NB4 (cell line): ENCODE measurements at regions not wholly inside any gene's neighbourhood (a gene's known extent, or its start where the extent isn't known, plus 50 kb on each side); places are given as distances from the start of the nearest gene placed in this dataset.

ENCODE experiments used
- MYC ChIP-seq: IDR thresholded peaks from 2 replicates; pipeline ENCODE4 v1.6.1; 2011; ENCODE audit warnings: low read depth, low read length
- POLR2A ChIP-seq: IDR thresholded peaks from 2 replicates; pipeline ENCODE4 v1.6.1; 2011; ENCODE audit warnings: mild to moderate bottlenecking; ENCODE audit not compliant: insufficient read length; ENCODE audit errors: extremely low read depth
- TF ChIP-seq, protein P1 (sequence below): IDR thresholded peaks from one replicate; pipeline ENCODE4 v1.5.1; 2012; ENCODE audit warnings: low read depth, low read length
- TF ChIP-seq, protein P2 (sequence below): IDR thresholded peaks from 2 replicates; pipeline ENCODE4 v1.6.1; 2011; ENCODE audit warnings: low read depth, low read length

DNA sequence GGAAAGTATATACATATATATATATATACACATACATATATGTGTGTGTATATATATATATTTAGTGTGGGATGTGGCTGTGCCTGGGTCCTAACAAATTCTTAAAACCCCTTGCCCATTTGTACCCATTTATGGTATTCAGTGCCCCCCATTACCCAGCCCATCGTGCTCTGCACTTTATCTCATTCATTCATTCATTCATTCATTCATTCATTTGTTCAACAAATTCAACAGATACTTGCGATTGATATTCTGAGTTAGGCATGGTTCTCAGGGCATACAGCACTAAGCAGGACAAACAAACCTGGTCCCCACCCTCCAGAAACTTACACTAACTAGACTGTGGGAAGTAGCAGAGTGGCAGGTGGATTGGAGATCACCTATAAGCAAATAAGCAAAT, 56.6 kb upstream of the LMO2 start:
- TF ChIP-seq, protein P1, sequence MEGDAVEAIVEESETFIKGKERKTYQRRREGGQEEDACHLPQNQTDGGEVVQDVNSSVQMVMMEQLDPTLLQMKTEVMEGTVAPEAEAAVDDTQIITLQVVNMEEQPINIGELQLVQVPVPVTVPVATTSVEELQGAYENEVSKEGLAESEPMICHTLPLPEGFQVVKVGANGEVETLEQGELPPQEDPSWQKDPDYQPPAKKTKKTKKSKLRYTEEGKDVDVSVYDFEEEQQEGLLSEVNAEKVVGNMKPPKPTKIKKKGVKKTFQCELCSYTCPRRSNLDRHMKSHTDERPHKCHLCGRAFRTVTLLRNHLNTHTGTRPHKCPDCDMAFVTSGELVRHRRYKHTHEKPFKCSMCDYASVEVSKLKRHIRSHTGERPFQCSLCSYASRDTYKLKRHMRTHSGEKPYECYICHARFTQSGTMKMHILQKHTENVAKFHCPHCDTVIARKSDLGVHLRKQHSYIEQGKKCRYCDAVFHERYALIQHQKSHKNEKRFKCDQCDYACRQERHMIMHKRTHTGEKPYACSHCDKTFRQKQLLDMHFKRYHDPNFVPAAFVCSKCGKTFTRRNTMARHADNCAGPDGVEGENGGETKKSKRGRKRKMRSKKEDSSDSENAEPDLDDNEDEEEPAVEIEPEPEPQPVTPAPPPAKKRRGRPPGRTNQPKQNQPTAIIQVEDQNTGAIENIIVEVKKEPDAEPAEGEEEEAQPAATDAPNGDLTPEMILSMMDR = no peak
- TF ChIP-seq POLR2A (no peak), MYC (no peak)
- TF ChIP-seq, protein P2, sequence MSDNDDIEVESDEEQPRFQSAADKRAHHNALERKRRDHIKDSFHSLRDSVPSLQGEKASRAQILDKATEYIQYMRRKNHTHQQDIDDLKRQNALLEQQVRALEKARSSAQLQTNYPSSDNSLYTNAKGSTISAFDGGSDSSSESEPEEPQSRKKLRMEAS = no peak
